Transverse colon (tissue), 4 donors: ENCODE measurements at regions not wholly inside any gene's neighbourhood (a gene's known extent, or its start where the extent isn't known, plus 50 kb on each side); places are given as distances from the start of the nearest gene placed in this dataset.

Experiments
- CTCF ChIP-seq, 5 experiments: fragments of 200-600 bp in 3 of 5; fragments of 450-650 bp in 2 of 5; sonication (generic) in 3 of 5; IDR thresholded peaks; 1 replicate in 2 of 5; 2 replicates in 3 of 5; pipeline ENCODE4 v1.5.1; 2016 to 2017; ENCODE audit warnings: antibody characterized with exemption in 5 of 5, inconsistent platforms in 3 of 5, mild to moderate bottlenecking in 2 of 5, moderate library complexity in 1 of 5
- EP300 ChIP-seq: sonication (generic); formaldehyde crosslinking; IDR thresholded peaks from one replicate; pipeline ENCODE4 v1.6.1; 2017; ENCODE audit warnings: antibody characterized with exemption, low read depth
- POLR2A ChIP-seq: fragments of 450-650 bp; IDR thresholded peaks from one replicate; pipeline ENCODE4 v1.6.1; 2016; ENCODE audit warnings: antibody characterized with exemption, mild to moderate bottlenecking, moderate library complexity
- POLR2AphosphoS5 ChIP-seq, 3 donors: sonication (generic); formaldehyde crosslinking; IDR thresholded peaks; one replicate each; pipeline ENCODE4 v1.6.1; 2016; ENCODE audit warnings: antibody characterized with exemption in 3 of 3

DNA sequence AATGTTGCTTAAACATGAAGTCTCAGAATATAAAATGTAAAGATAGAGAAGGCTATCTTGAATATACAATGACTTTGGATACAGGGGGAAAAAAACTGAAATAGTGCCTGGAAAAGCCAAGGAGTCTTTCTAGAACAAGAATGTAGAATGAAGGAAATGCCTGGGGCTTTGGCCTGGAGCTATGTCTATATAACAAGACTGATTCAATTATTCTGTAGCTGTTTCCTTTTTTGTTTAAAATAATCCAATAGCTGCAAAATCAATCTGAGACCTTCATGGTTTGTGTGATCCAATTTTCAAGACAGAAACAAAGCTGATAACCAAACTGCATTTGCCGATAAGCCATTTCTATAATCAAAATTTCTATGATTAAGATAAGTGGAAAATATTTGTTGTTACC is 530.9 kb upstream of the NBEA start:
- TF ChIP-seq CTCF (IDR thresholded peaks at IDR 0.05) (no peak), EP300 (no peak), POLR2A (no peak), POLR2AphosphoS5 (IDR thresholded peaks at IDR 0.05) (no peak)
